OCI-LY3 (cell line): ENCODE measurements at regions not wholly inside any gene's neighbourhood (a gene's known extent, or its start where the extent isn't known, plus 50 kb on each side); places are given as distances from the start of the nearest gene placed in this dataset.

Source experiments
- EZH2phosphoT487 ChIP-seq: fragments of 200-600 bp; shearing (Covaris generic); IDR thresholded peaks from 2 replicates; pipeline ENCODE4 v1.6.1; 2018; ENCODE audit warnings: antibody characterized with exemption, mixed run types, low read depth
- TF ChIP-seq, protein P1 (sequence below): fragments of 200-600, 300-600 bp; sonication (generic); IDR thresholded peaks from 2 replicates; pipeline ENCODE4 v1.5.1; 2014; ENCODE audit warnings: antibody characterized with exemption, low read length, low read depth

DNA sequence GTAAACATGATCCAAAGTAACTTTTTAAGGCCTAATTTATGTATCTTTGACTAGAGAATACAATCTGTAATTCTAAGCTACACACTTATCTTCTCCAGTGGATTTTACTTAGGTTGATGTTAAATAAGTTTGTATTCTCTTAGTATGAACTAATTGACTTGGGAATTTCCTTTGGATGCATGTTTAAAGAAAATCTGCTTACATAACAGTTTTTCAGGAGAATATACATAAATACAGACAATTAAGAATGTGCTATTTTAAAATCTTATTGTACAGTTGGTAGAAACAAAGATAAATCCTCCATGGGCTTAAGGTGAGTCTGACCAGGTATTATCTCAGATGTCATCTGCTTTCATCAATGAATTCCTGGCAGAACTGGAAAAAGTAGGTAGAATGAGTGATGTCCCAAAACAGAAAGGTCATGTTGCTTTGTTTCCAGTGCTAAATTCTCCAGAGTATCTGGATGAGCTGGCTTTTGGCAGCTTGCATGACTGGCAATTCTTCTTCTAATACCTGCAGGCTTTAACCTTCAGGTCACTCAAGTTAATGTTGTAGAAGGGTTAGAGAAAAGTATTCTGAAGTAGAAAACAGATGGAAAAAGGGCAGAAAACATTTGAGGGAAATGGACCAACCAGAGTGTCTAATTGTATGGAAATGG lies 150.6 kb downstream of the MACIR start:
- TF ChIP-seq, protein P1, sequence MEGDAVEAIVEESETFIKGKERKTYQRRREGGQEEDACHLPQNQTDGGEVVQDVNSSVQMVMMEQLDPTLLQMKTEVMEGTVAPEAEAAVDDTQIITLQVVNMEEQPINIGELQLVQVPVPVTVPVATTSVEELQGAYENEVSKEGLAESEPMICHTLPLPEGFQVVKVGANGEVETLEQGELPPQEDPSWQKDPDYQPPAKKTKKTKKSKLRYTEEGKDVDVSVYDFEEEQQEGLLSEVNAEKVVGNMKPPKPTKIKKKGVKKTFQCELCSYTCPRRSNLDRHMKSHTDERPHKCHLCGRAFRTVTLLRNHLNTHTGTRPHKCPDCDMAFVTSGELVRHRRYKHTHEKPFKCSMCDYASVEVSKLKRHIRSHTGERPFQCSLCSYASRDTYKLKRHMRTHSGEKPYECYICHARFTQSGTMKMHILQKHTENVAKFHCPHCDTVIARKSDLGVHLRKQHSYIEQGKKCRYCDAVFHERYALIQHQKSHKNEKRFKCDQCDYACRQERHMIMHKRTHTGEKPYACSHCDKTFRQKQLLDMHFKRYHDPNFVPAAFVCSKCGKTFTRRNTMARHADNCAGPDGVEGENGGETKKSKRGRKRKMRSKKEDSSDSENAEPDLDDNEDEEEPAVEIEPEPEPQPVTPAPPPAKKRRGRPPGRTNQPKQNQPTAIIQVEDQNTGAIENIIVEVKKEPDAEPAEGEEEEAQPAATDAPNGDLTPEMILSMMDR = no peak
- no peak for TF ChIP-seq EZH2phosphoT487
